ENCODE measurements at regions not wholly inside any gene's neighbourhood (a gene's known extent, or its start where the extent isn't known, plus 50 kb on each side); places are given as distances from the start of the nearest gene placed in this dataset.

DNA sequence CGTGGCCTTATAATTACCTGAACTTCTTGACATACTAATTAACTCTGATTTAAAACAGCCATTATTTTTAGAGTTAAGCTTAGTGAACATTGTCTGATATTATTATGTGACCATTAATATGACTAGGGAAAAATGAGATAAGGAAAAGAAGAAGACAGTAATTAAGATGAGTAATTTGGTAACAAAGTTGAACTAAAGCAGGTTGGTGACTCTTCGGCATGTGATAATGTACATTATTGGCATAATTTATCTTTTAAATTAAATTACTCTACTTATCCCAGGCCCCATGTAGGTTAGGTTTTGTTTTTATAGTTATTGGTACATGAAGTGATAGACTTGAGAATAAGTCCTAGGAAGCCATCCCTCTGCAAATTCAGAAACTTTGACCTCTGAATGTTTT lies 249.7 kb upstream of the CFAP20DC start:
- Mint-ChIP-seq H3K27ac (ENCODE audit: unreplicated experiment) (no peak overlapping the region), H3K4me3 (ENCODE audit: unreplicated experiment) (no peak overlapping the region), H3K9me3 (ENCODE audit: low read depth) (peaks cover 20% of the 10 kb centered on the region), H3K27me3 (ENCODE audit: low read depth) (no peaks in the 10 kb centered on the region), H3K4me1 (ENCODE audit: low read depth) (peaks cover 4% of the 10 kb centered on the region), H3K36me3 (ENCODE audit: low read depth) (peaks cover 5% of the 10 kb centered on the region)
- TF ChIP-seq, protein P1, sequence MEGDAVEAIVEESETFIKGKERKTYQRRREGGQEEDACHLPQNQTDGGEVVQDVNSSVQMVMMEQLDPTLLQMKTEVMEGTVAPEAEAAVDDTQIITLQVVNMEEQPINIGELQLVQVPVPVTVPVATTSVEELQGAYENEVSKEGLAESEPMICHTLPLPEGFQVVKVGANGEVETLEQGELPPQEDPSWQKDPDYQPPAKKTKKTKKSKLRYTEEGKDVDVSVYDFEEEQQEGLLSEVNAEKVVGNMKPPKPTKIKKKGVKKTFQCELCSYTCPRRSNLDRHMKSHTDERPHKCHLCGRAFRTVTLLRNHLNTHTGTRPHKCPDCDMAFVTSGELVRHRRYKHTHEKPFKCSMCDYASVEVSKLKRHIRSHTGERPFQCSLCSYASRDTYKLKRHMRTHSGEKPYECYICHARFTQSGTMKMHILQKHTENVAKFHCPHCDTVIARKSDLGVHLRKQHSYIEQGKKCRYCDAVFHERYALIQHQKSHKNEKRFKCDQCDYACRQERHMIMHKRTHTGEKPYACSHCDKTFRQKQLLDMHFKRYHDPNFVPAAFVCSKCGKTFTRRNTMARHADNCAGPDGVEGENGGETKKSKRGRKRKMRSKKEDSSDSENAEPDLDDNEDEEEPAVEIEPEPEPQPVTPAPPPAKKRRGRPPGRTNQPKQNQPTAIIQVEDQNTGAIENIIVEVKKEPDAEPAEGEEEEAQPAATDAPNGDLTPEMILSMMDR (IDR thresholded peaks at IDR 0.05) = no peak
- DNase-seq (ENCODE audit: low spot score) = no peak

DNA sequence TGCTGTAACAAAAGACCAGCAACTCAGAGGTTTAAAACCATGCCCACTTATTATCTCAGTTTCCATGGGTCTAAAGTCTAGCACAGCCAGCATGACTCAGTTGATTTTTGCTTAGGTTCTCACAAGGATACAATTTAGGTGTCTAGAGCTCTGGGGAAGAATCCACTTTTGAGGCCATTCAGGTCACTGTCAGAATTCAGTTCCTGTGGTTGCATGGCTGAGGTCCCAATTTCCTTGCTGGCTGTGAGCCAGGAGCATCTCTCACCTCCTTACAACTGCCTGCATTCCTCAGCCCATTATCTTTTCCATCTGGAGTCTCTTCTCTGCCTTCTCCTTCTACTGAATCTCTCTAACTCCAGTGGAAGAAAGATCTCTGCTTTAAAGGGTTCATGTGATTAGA lies 240.5 kb upstream of the CFAP20DC start:
- no peak for DNase-seq (ENCODE audit: low spot score)
- H3K27ac Mint-ChIP-seq (ENCODE audit: unreplicated experiment) = no peak overlapping the region
- TF ChIP-seq, protein P1 (IDR thresholded peaks at IDR 0.05) = no peak
- peaks cover 25% of the 10 kb centered on the region for H3K4me1 Mint-ChIP-seq (ENCODE audit: low read depth)
- no peak overlapping the region for H3K4me3 Mint-ChIP-seq (ENCODE audit: unreplicated experiment)
- peaks cover 3% of the 10 kb centered on the region for H3K36me3 Mint-ChIP-seq (ENCODE audit: low read depth)
- peaks cover 23% of the 10 kb centered on the region for H3K9me3 Mint-ChIP-seq (ENCODE audit: low read depth)
- no peaks in the 10 kb centered on the region for H3K27me3 Mint-ChIP-seq (ENCODE audit: low read depth)

DNA sequence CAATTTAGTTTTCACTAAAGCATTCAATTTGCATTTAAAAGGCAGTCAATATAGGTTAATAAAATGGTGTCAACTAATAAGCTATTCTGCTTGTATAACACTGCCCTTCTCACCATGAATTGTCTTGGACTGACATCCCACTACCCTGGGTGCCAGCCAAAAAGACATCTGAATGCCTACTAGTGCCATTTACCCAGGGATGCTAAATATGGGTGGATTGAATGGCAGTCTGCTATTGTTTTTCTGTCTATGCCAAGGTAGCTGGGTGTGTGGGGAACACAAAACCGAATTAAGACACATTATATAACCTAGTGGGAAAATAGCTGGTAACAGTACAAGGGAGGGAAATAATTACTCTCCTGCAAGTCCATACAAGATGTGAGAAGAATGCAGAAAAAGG lies 240.0 kb upstream of the CFAP20DC start:
- H3K27me3 Mint-ChIP-seq (ENCODE audit: low read depth) = no peaks in the 10 kb centered on the region

DNA sequence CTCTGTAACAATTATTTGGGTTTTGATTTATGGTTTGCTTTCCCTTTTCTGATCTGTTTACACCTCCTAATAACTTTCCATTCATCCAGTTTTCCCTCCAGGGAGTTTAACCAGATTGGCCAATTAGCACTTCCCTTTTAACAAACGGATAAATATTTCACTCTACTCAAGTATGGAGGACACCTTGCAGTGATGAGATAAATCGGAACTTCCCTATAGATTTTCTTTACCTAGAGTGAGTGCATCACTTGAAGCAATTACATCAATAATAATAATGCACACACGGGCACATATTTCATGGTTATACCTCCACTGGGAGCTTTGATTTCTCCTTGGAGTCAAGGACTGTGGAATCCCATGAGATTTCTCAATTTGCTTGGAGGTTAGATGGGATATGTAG lies 239.1 kb upstream of the CFAP20DC start:
- Mint-ChIP-seq H3K27me3 (ENCODE audit: low read depth) (no peaks in the 10 kb centered on the region), H3K27ac (ENCODE audit: unreplicated experiment) (no peak overlapping the region), H3K4me1 (ENCODE audit: low read depth) (peaks cover 25% of the 10 kb centered on the region), H3K36me3 (ENCODE audit: low read depth) (peaks cover 3% of the 10 kb centered on the region), H3K4me3 (ENCODE audit: unreplicated experiment) (no peak overlapping the region), H3K9me3 (ENCODE audit: low read depth) (peaks cover 18% of the 10 kb centered on the region)
- no peak for DNase-seq (ENCODE audit: low spot score)
- TF ChIP-seq, protein P1 (IDR thresholded peaks at IDR 0.05) = no peak

More for the DNA sequence above, 240.0 kb upstream of the CFAP20DC start:
- H3K4me3 Mint-ChIP-seq (ENCODE audit: unreplicated experiment) = no peak overlapping the region
- peaks cover 3% of the 10 kb centered on the region for H3K36me3 Mint-ChIP-seq (ENCODE audit: low read depth)
- TF ChIP-seq, protein P1 (IDR thresholded peaks at IDR 0.05) = no peak
- peaks cover 25% of the 10 kb centered on the region for H3K4me1 Mint-ChIP-seq (ENCODE audit: low read depth)
- no peak overlapping the region for H3K27ac Mint-ChIP-seq (ENCODE audit: unreplicated experiment)
- H3K9me3 Mint-ChIP-seq (ENCODE audit: low read depth) = peaks cover 20% of the 10 kb centered on the region
- DNase-seq (ENCODE audit: low spot score) = no peak

DNA sequence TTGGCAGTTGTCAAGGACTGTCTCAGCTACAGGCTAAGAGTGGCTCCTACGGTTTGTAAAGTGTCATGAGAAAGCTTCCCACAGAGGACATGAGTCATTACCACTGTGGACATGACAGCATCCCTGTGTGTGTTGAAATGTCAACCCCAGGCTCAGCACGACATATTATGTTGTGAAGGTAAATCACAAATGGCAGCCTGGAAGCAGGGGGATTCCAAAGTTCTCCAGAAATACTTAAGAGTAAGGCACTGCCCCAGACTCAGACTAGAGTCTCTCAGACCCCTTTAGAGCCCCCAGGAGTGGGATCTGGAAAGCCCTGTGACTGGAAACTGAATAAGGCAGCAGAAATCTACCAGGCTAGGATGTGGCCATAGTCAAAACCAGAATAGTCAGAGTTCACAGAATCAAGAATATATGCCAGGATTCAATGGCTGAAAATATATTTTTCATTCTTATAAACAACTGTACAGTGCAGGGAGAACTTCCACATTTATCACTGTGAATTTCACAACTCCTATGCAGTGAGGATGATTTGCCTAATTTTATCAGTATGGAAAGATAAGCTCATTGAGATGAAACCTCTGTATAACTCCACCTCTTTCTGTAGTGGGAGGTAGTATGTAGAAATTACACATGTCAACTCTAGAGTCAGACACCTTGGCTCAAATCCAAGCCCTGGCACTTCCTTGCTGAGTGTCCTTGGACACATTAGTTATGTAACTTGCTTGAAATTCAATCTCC lies 237.1 kb upstream of the CFAP20DC start:
- H3K27ac Mint-ChIP-seq (ENCODE audit: unreplicated experiment) = peak overlapping the region; percentile 24
- no peak for DNase-seq (ENCODE audit: low spot score)
- H3K4me1 Mint-ChIP-seq (ENCODE audit: low read depth) = peaks cover 25% of the 10 kb centered on the region
- TF ChIP-seq, protein P1 (IDR thresholded peaks at IDR 0.05) = no peak
- no peaks in the 10 kb centered on the region for H3K27me3 Mint-ChIP-seq (ENCODE audit: low read depth)
- no peak overlapping the region for H3K4me3 Mint-ChIP-seq (ENCODE audit: unreplicated experiment)
- H3K36me3 Mint-ChIP-seq (ENCODE audit: low read depth) = no peaks in the 10 kb centered on the region
- peaks cover 5% of the 10 kb centered on the region for H3K9me3 Mint-ChIP-seq (ENCODE audit: low read depth)
